HG03039 (cell line): ENCODE measurements at regions not wholly inside any gene's neighbourhood (a gene's known extent, or its start where the extent isn't known, plus 50 kb on each side); places are given as distances from the start of the nearest gene placed in this dataset.

ENCODE experiments used
- ATAC-seq: cut with Tn5 transposase; IDR thresholded peaks from one replicate; pipeline ENCODE4 v1.9.1; 2021; ENCODE audit warnings: mild to moderate bottlenecking, moderate library complexity; ENCODE audit not compliant: unreplicated experiment

GRCh38 chr14:87139299-87139698, 853.7 kb downstream of the GALC start:
- no peak for ATAC-seq

- no peak for ATAC-seq
These were observed 859.7 kb downstream of the GALC start for GRCh38 chr14:87133073-87133801.

- no peak for ATAC-seq
These were observed 861.1 kb downstream of the GALC start for GRCh38 chr14:87131879-87132278.

- no peak for ATAC-seq
These were observed 870.8 kb downstream of the GALC start for GRCh38 chr14:87122166-87122565.

GRCh38 chr14:87121716-87122115, 871.3 kb downstream of the GALC start:
- ATAC-seq: no peak

GRCh38 chr14:87115234-87115633, 877.7 kb downstream of the GALC start:
- ATAC-seq: no peak

- no peak for ATAC-seq
These were observed 879.7 kb downstream of the GALC start for GRCh38 chr14:87113286-87113685.

GRCh38 chr14:87111741-87112140, 881.2 kb downstream of the GALC start:
- no peak for ATAC-seq

GRCh38 chr14:87111126-87111525, 881.9 kb downstream of the GALC start:
- no peak for ATAC-seq

GRCh38 chr14:87109271-87109670, 883.7 kb downstream of the GALC start:
- ATAC-seq: no peak

- ATAC-seq: no peak
These were observed 884.3 kb downstream of the GALC start for GRCh38 chr14:87108726-87109125.

- ATAC-seq: no peak
These were observed 890.1 kb downstream of the GALC start for GRCh38 chr14:87102811-87103378.

GRCh38 chr14:87097015-87097414, 896.0 kb downstream of the GALC start:
- no peak for ATAC-seq

GRCh38 chr14:87094913-87095312, 898.1 kb downstream of the GALC start:
- no peak for ATAC-seq

- ATAC-seq: no peak
These were observed 904.4 kb downstream of the GALC start for GRCh38 chr14:87088588-87088987.

- no peak for ATAC-seq
These were observed 905.1 kb downstream of the GALC start for GRCh38 chr14:87087881-87088280.

- ATAC-seq: no peak
These were observed 908.1 kb downstream of the GALC start for GRCh38 chr14:87084908-87085307.

- ATAC-seq: no peak
These were observed 910.1 kb downstream of the GALC start for GRCh38 chr14:87082917-87083316.

- no peak for ATAC-seq
These were observed 912.0 kb downstream of the GALC start for GRCh38 chr14:87081004-87081403.

- ATAC-seq: no peak
These were observed 912.8 kb downstream of the GALC start for GRCh38 chr14:87080146-87080545.

- no peak for ATAC-seq
These were observed 913.6 kb downstream of the GALC start for GRCh38 chr14:87079416-87079815.

GRCh38 chr14:87076922-87077321, 916.1 kb downstream of the GALC start:
- no peak for ATAC-seq

- no peak for ATAC-seq
These were observed 916.8 kb downstream of the GALC start for GRCh38 chr14:87076146-87076545.
